ENCODE measurements at regions not wholly inside any gene's neighbourhood (a gene's known extent, or its start where the extent isn't known, plus 50 kb on each side); places are given as distances from the start of the nearest gene placed in this dataset.
"Not testable (repeated sequence)": the region's sequence is repeated elsewhere in the genome, so short reads cannot be mapped to it uniquely, and the experiment has no call there.

- Mint-ChIP-seq H3K4me1 (ENCODE audit: low read depth) (no peaks in the 10 kb centered on the region), H3K9me3 (peaks cover 10% of the 10 kb centered on the region), H3K27me3 (ENCODE audit: insufficient read depth) (no peaks in the 10 kb centered on the region), H3K27ac (no peak overlapping the region), H3K36me3 (ENCODE audit: low read depth) (no peaks in the 10 kb centered on the region), H3K4me3 (no peak overlapping the region)
- DNase-seq: no peak
- no peak for TF ChIP-seq CTCF (IDR thresholded peaks at IDR 0.05)
Observed at GRCh38 chr14:105739331-105740102, 213.1 kb downstream of the TMEM121 start.

- H3K4me1 Mint-ChIP-seq (ENCODE audit: low read depth); H3K36me3 Mint-ChIP-seq (ENCODE audit: low read depth); H3K9me3 Mint-ChIP-seq; H3K27ac Mint-ChIP-seq; H3K27me3 Mint-ChIP-seq (ENCODE audit: insufficient read depth); DNase-seq; H3K4me3 Mint-ChIP-seq: not testable (repeated sequence)
Observed at GRCh38 chr14:105740272-105740671, 213.9 kb downstream of the TMEM121 start.

GRCh38 chr14:105740961-105741360 is 214.6 kb downstream of the TMEM121 start:
- not testable (repeated sequence) for H3K36me3 Mint-ChIP-seq (ENCODE audit: low read depth); H3K4me3 Mint-ChIP-seq; H3K4me1 Mint-ChIP-seq (ENCODE audit: low read depth); H3K27me3 Mint-ChIP-seq (ENCODE audit: insufficient read depth); H3K27ac Mint-ChIP-seq; DNase-seq
- H3K9me3 Mint-ChIP-seq: peaks cover 16% of the 10 kb centered on the region

- not testable (repeated sequence) for H3K4me1 Mint-ChIP-seq (ENCODE audit: low read depth); H3K4me3 Mint-ChIP-seq; H3K27ac Mint-ChIP-seq; H3K36me3 Mint-ChIP-seq (ENCODE audit: low read depth); DNase-seq; H3K27me3 Mint-ChIP-seq (ENCODE audit: insufficient read depth)
- peaks cover 26% of the 10 kb centered on the region for H3K9me3 Mint-ChIP-seq
Observed at GRCh38 chr14:105741707-105742530, 215.5 kb downstream of the TMEM121 start.

GRCh38 chr14:105742531-105742848 is 216.1 kb downstream of the TMEM121 start:
- Mint-ChIP-seq H3K4me3 (no peak overlapping the region), H3K9me3 (peaks cover 30% of the 10 kb centered on the region), H3K27ac (no peak overlapping the region), H3K36me3 (ENCODE audit: low read depth) (no peaks in the 10 kb centered on the region), H3K4me1 (ENCODE audit: low read depth) (no peaks in the 10 kb centered on the region), H3K27me3 (ENCODE audit: insufficient read depth) (no peaks in the 10 kb centered on the region)
- no peak for TF ChIP-seq CTCF (IDR thresholded peaks at IDR 0.05)
- DNase-seq: no peak

GRCh38 chr14:105742904-105743701 is 216.7 kb downstream of the TMEM121 start:
- peaks cover 34% of the 10 kb centered on the region for H3K9me3 Mint-ChIP-seq
- H3K27ac Mint-ChIP-seq; H3K4me1 Mint-ChIP-seq (ENCODE audit: low read depth); H3K27me3 Mint-ChIP-seq (ENCODE audit: insufficient read depth); H3K4me3 Mint-ChIP-seq; DNase-seq; H3K36me3 Mint-ChIP-seq (ENCODE audit: low read depth): not testable (repeated sequence)

- not testable (repeated sequence) for H3K4me3 Mint-ChIP-seq; H3K27me3 Mint-ChIP-seq (ENCODE audit: insufficient read depth); DNase-seq; H3K27ac Mint-ChIP-seq; H3K36me3 Mint-ChIP-seq (ENCODE audit: low read depth); H3K4me1 Mint-ChIP-seq (ENCODE audit: low read depth)
- peaks cover 43% of the 10 kb centered on the region for H3K9me3 Mint-ChIP-seq
Observed at GRCh38 chr14:105744213-105744787, 217.9 kb downstream of the TMEM121 start.
